A549 (cell line): ENCODE measurements at regions not wholly inside any gene's neighbourhood (a gene's known extent, or its start where the extent isn't known, plus 50 kb on each side); places are given as distances from the start of the nearest gene placed in this dataset.

ENCODE experiments used
- BHLHE40 ChIP-seq: IDR thresholded peaks from 2 replicates; pipeline ENCODE4 v1.6.1; 2012; ENCODE audit warnings: low read depth, low read length, inconsistent platforms
- CHD4 ChIP-seq: fragments of 200-600 bp; sonication (generic); IDR thresholded peaks from 2 replicates; pipeline ENCODE4 v1.6.1; 2016; ENCODE audit warnings: antibody characterized with exemption, mild to moderate bottlenecking, borderline replicate concordance
- KDM1A ChIP-seq: fragments of 200-600 bp; sonication (generic); IDR thresholded peaks from 2 replicates; pipeline ENCODE4 v1.6.1; 2016; ENCODE audit warnings: low read depth, mild to moderate bottlenecking
- MAZ ChIP-seq: fragments of 150-350 bp; IDR thresholded peaks from 2 replicates; pipeline ENCODE4 v1.6.1; 2014; ENCODE audit warnings: antibody characterized with exemption, low read depth, low read length, borderline replicate concordance
- POLR2A ChIP-seq: IDR thresholded peaks from 2 replicates; pipeline ENCODE4 v1.6.1; 2012; ENCODE audit warnings: mild to moderate bottlenecking, low read length
- RCOR1 ChIP-seq: fragments of 150-350 bp; IDR thresholded peaks from 2 replicates; pipeline ENCODE4 v1.6.1; 2014; ENCODE audit warnings: antibody characterized with exemption, low read length, low read depth
- RNF2 ChIP-seq: fragments of 200-600 bp; sonication (generic); IDR thresholded peaks from 2 replicates; pipeline ENCODE4 v1.6.1; 2016; ENCODE audit warnings: low read depth, mild to moderate bottlenecking, antibody characterized with exemption, moderate library complexity, borderline replicate concordance
- TF ChIP-seq, protein P1 (sequence below): fragments of >200 bp; sonication (Bioruptor Twin); formaldehyde crosslinking; IDR thresholded peaks from 3 replicates; pipeline ENCODE4 v1.6.1; 2016
- TF ChIP-seq, protein P2 (sequence below): fragments of 450-650 bp; IDR thresholded peaks from 2 replicates; pipeline ENCODE4 v1.6.1; 2014; ENCODE audit warnings: antibody characterized with exemption
- TF ChIP-seq, protein P3 (sequence below): IDR thresholded peaks from 2 replicates; pipeline ENCODE4 v1.6.1; 2012
- TF ChIP-seq, protein P4 (sequence below): fragments of >200 bp; sonication (Bioruptor Twin); formaldehyde crosslinking; IDR thresholded peaks from 3 replicates; pipeline ENCODE4 v1.5.1; 2016

DNA sequence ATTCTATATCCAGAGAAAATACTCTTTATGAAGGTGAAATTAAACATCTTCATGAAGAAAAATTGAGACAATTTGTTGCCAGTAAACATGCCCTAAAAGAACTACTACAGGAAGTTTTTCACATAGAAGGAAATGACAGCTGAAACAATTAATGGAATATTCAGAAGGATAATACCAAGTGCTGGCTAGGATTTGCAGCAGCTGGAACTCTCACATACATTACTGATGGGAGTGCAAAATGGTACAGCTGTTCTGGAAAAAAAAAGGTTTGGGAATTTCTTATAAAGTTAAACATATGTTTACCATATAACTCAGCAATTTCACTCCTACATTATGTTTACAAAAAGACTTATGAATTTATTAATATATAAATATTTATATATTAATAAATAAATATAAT is 193.2 kb upstream of the FAT4 start:
- TF ChIP-seq, protein P1, sequence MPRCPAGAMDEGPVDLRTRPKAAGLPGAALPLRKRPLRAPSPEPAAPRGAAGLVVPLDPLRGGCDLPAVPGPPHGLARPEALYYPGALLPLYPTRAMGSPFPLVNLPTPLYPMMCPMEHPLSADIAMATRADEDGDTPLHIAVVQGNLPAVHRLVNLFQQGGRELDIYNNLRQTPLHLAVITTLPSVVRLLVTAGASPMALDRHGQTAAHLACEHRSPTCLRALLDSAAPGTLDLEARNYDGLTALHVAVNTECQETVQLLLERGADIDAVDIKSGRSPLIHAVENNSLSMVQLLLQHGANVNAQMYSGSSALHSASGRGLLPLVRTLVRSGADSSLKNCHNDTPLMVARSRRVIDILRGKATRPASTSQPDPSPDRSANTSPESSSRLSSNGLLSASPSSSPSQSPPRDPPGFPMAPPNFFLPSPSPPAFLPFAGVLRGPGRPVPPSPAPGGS = no peak
- TF ChIP-seq, protein P2, sequence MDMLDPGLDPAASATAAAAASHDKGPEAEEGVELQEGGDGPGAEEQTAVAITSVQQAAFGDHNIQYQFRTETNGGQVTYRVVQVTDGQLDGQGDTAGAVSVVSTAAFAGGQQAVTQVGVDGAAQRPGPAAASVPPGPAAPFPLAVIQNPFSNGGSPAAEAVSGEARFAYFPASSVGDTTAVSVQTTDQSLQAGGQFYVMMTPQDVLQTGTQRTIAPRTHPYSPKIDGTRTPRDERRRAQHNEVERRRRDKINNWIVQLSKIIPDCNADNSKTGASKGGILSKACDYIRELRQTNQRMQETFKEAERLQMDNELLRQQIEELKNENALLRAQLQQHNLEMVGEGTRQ = no peak
- TF ChIP-seq, protein P3, sequence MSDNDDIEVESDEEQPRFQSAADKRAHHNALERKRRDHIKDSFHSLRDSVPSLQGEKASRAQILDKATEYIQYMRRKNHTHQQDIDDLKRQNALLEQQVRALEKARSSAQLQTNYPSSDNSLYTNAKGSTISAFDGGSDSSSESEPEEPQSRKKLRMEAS = no peak
- TF ChIP-seq POLR2A (no peak), KDM1A (no peak), BHLHE40 (no peak), RCOR1 (no peak), RNF2 (no peak), MAZ (no peak), CHD4 (no peak)
- TF ChIP-seq, protein P4, sequence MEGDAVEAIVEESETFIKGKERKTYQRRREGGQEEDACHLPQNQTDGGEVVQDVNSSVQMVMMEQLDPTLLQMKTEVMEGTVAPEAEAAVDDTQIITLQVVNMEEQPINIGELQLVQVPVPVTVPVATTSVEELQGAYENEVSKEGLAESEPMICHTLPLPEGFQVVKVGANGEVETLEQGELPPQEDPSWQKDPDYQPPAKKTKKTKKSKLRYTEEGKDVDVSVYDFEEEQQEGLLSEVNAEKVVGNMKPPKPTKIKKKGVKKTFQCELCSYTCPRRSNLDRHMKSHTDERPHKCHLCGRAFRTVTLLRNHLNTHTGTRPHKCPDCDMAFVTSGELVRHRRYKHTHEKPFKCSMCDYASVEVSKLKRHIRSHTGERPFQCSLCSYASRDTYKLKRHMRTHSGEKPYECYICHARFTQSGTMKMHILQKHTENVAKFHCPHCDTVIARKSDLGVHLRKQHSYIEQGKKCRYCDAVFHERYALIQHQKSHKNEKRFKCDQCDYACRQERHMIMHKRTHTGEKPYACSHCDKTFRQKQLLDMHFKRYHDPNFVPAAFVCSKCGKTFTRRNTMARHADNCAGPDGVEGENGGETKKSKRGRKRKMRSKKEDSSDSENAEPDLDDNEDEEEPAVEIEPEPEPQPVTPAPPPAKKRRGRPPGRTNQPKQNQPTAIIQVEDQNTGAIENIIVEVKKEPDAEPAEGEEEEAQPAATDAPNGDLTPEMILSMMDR = no peak
